PC-9 (cell line): ENCODE measurements at regions not wholly inside any gene's neighbourhood (a gene's known extent, or its start where the extent isn't known, plus 50 kb on each side); places are given as distances from the start of the nearest gene placed in this dataset.

Experiments
- BruUV-seq: library from RNA; stranded (reverse); fragments of 400-500 nt; replicated peaks from 2 replicates; lab custom pipeline; 2021; lab: Mats Ljungman, UMichigan
- CTCF ChIA-PET: fragments of 300-600 bp; sonication (Branson Sonifier 250); formaldehyde crosslinking; loops from one replicate; lab custom pipeline; 2022; ENCODE audit warnings: antibody characterized with exemption; lab: Charles Lee
- POLR2A ChIA-PET: fragments of 300-600 bp; sonication (Branson Sonifier 250); formaldehyde crosslinking; loops from one replicate; lab custom pipeline; 2022; ENCODE audit warnings: antibody characterized with exemption; ENCODE audit not compliant: unreplicated experiment; lab: Charles Lee
- DNase-seq, 2 experiments: peaks; one replicate each; pipeline versions ENCODE4 v3.0.0 to v3.0.0-alpha.2; 2015 to 2022; ENCODE audit warnings: mixed read lengths in 1 of 2
- H2AFZ ChIP-seq: fragments of 200-600 bp; sonication (generic); 2 replicates; pipeline ENCODE4 v1.8.1; 2017; ENCODE audit warnings: antibody characterized with exemption
- H3F3A ChIP-seq: fragments of 200-600 bp; sonication (generic); 2 replicates; pipeline ENCODE4 v1.8.1; 2017; ENCODE audit warnings: antibody characterized with exemption, mild to moderate bottlenecking, low read depth; ENCODE audit not compliant: insufficient read depth
- H3K27ac ChIP-seq: fragments of 200-600 bp; sonication (generic); 2 replicates; pipeline ENCODE4 v1.6.1; 2016; ENCODE audit warnings: mixed run types
- H3K27me3 ChIP-seq: fragments of 200-600 bp; sonication (generic); 2 replicates; pipeline ENCODE4 v1.6.1; 2016; ENCODE audit warnings: low read depth, mixed run types; ENCODE audit not compliant: insufficient read depth
- H3K36me3 ChIP-seq: fragments of 200-600 bp; sonication (generic); 2 replicates; pipeline ENCODE4 v1.6.1; 2016; ENCODE audit warnings: low read depth, mixed run types
- H3K4me1 ChIP-seq: fragments of 200-600 bp; sonication (generic); replicated peaks from 2 replicates; pipeline ENCODE4 v1.6.1; 2016; ENCODE audit warnings: mixed run types; ENCODE audit not compliant: insufficient read depth
- H3K4me2 ChIP-seq: fragments of 200-600 bp; sonication (generic); 2 replicates; pipeline ENCODE4 v1.6.1; 2017; ENCODE audit warnings: mixed run types
- H3K4me3 ChIP-seq: fragments of 200-600 bp; sonication (generic); 2 replicates; pipeline ENCODE4 v1.6.1; 2016; ENCODE audit warnings: mixed run types
- H3K79me2 ChIP-seq: fragments of 200-600 bp; sonication (generic); 2 replicates; pipeline ENCODE4 v1.6.1; 2017; ENCODE audit warnings: low read depth, mixed run types
- H3K9me2 ChIP-seq: fragments of 200-600 bp; sonication (generic); 2 replicates; pipeline ENCODE4 v1.8.1; 2017; ENCODE audit warnings: mild to moderate bottlenecking; ENCODE audit not compliant: insufficient read depth
- H3K9me3 ChIP-seq: fragments of 200-600 bp; sonication (generic); 2 replicates; pipeline ENCODE4 v1.8.1; 2016; ENCODE audit warnings: low read depth; ENCODE audit not compliant: insufficient read depth
- H4K20me1 ChIP-seq: fragments of 200-600 bp; sonication (generic); 2 replicates; pipeline ENCODE4 v1.8.1; 2017; ENCODE audit not compliant: insufficient read depth
- EZH2 ChIP-seq: fragments of 200-600 bp; sonication (generic); IDR thresholded peaks from 2 replicates; pipeline ENCODE4 v1.8.0; 2017; ENCODE audit warnings: antibody characterized with exemption, low read depth
- intact Hi-C: fragments of 100-400 bp; cut with micrococcal nuclease; formaldehyde crosslinking; loops from one replicate; pipeline ENCODE4 v1.10.0; 2022; ENCODE audit not compliant: unreplicated experiment
- TF ChIP-seq, protein P1 (sequence below): fragments of 200-600 bp; sonication (generic); conservative IDR thresholded peaks from 2 replicates; pipeline ENCODE4 v1.6.1; 2017; ENCODE audit warnings: mixed run types, antibody characterized with exemption, mild to moderate bottlenecking, moderate library complexity

DNA sequence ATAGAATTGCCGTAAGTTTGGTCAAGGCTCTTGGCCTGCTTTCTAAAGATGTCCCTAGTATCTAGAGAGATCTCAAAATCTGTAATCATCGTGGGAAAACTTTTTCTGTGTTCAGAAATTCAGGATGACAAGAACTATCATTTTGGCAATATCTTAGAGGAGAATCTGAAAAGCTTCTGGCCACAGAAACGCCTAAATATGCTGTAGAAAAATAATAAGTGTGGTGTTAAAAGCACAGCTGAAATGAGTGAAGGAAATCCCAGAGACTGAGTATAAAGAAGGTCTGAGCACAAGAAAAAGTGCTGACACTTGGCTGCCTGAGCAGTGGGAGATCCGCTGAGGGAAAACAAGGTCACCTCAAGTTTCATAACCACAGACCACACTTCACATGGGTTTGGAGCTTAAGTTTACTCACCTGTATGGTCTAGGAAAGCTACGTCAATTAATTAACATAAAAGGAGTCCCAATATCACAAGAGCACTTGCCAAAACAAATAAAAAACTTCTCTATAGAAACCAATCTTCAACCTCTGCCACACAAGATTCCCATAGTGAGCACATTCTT, 235.2 kb upstream of the IRF2BP2 start:
- H3K36me3 ChIP-seq, result 0 out of 2 replicates have a peak, but pooled peaks cover 36% of the 10 kb centered on the region
- H3K4me2 ChIP-seq, result no peak overlapping the region
- H3K79me2 ChIP-seq, result 0 out of 2 replicates have a peak, but pooled peaks cover 4% of the 10 kb centered on the region
- H4K20me1 ChIP-seq, result no peaks in the 10 kb centered on the region
- H3K27ac ChIP-seq, result no peak overlapping the region
- H3K27me3 ChIP-seq, result no peaks in the 10 kb centered on the region
- H3K4me3 ChIP-seq, result no peak overlapping the region
- no peaks in the 10 kb centered on the region for H3K9me2 ChIP-seq
- TF ChIP-seq EZH2, result no peak
- TF ChIP-seq, protein P1, sequence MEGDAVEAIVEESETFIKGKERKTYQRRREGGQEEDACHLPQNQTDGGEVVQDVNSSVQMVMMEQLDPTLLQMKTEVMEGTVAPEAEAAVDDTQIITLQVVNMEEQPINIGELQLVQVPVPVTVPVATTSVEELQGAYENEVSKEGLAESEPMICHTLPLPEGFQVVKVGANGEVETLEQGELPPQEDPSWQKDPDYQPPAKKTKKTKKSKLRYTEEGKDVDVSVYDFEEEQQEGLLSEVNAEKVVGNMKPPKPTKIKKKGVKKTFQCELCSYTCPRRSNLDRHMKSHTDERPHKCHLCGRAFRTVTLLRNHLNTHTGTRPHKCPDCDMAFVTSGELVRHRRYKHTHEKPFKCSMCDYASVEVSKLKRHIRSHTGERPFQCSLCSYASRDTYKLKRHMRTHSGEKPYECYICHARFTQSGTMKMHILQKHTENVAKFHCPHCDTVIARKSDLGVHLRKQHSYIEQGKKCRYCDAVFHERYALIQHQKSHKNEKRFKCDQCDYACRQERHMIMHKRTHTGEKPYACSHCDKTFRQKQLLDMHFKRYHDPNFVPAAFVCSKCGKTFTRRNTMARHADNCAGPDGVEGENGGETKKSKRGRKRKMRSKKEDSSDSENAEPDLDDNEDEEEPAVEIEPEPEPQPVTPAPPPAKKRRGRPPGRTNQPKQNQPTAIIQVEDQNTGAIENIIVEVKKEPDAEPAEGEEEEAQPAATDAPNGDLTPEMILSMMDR, result no peak
- H2AFZ ChIP-seq, result no peak overlapping the region
- H3K4me1 ChIP-seq, result peaks cover 23% of the 10 kb centered on the region; the same call in 1 of the 2 replicates
- peaks cover 48% of the 10 kb centered on the region; the same call in 1 of the 2 replicates for H3F3A ChIP-seq
- BruUV-seq, result no TSS peak
- intact Hi-C loops, result no loop called here
- POLR2A ChIA-PET, result no interaction called here
- peak in 1 of 2 experiments; percentile 23 for DNase-seq
- CTCF ChIA-PET, result no interaction called here
- H3K9me3 ChIP-seq, result peaks cover 5% of the 10 kb centered on the region; the same call in 1 of the 2 replicates

DNA sequence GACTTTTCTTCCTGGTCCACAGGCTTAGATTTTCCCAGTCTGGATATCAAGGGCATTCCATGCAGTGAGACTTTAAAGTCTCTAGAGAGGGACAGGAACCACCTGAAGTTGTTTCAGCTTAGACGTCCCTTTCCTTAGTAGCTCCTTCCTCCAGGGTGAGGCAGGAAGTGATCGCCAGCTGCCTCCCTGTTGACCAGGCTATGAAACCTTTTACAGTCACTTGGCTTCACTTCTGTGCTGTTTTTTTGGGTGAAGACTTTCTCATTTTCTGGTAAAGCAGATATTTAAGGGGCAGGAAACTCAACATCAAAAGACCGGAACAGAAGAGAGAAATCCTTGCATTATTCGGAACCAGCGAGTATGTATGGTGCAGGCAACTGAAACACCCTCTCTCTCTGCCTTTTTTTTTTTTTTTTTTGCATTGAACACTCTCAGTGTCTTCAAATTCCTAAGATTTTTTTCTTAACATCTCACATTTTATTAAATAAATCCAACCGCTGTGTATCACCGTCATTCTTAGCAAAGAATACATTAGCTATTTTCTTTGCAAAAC, 234.6 kb upstream of the IRF2BP2 start:
- CTCF ChIA-PET, result interaction anchor here (0.7 kb wide), 1 partner anchor 245 kb away, joined by 3 read pairs; no protein-coding TSS in a partner anchor
- DNase-seq, result no peak
- H3K27ac ChIP-seq, result no peak overlapping the region
- no peak overlapping the region for H3K4me3 ChIP-seq
- peaks cover 29% of the 10 kb centered on the region; the same call in 1 of the 2 replicates for H3K4me1 ChIP-seq
- no peaks in the 10 kb centered on the region for H3K27me3 ChIP-seq
- no peaks in the 10 kb centered on the region for H3K9me2 ChIP-seq
- H2AFZ ChIP-seq, result no peak overlapping the region
- 0 out of 2 replicates have a peak, but pooled peaks cover 4% of the 10 kb centered on the region for H3K79me2 ChIP-seq
- no TSS peak for BruUV-seq
- H3K9me3 ChIP-seq, result peaks cover 5% of the 10 kb centered on the region; the same call in 1 of the 2 replicates
- H3F3A ChIP-seq, result peaks cover 44% of the 10 kb centered on the region; the same call in 1 of the 2 replicates
- intact Hi-C loops, result no loop called here
- H4K20me1 ChIP-seq, result no peaks in the 10 kb centered on the region
- POLR2A ChIA-PET, result interaction anchor here (0.6 kb wide), 1 partner anchor 311 kb away, joined by 5 read pairs; no protein-coding TSS in a partner anchor
- H3K36me3 ChIP-seq, result 0 out of 2 replicates have a peak, but pooled peaks cover 30% of the 10 kb centered on the region
- TF ChIP-seq, protein P1, result no peak
- TF ChIP-seq EZH2, result no peak
- H3K4me2 ChIP-seq, result no peak overlapping the region

DNA sequence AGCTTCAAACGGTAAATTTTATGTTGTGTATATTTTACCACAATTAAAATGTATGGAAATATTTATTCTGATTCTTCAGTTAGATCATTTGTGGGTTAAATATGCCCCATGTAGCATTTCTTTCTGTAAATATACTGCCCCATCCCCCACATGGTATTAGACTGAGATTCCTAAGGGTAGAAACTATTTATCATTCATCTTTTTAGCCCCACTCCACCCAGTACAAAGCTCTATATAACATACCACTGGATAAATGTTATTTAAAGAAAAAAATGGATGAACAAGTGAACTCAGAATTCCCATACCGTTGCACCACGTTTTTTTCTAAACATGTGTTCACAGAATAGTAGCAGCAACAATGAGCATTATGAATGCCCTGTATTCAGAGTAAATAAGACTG, 234.0 kb upstream of the IRF2BP2 start:
- Histone ChIP-seq H3K4me2 (no peak overlapping the region), H3K9me3 (peaks cover 5% of the 10 kb centered on the region; the same call in 1 of the 2 replicates), H3K79me2 (0 out of 2 replicates have a peak, but pooled peaks cover 4% of the 10 kb centered on the region), H2AFZ (no peak overlapping the region), H3K27me3 (no peaks in the 10 kb centered on the region), H3K27ac (no peak overlapping the region), H3K9me2 (no peaks in the 10 kb centered on the region), H3K4me1 (peaks cover 32% of the 10 kb centered on the region; the same call in 1 of the 2 replicates), H3K36me3 (0 out of 2 replicates have a peak, but pooled peaks cover 27% of the 10 kb centered on the region), H3F3A (peaks cover 39% of the 10 kb centered on the region; the same call in 1 of the 2 replicates), H4K20me1 (no peaks in the 10 kb centered on the region), H3K4me3 (no peak overlapping the region)
- no TSS peak for BruUV-seq
- no peak for DNase-seq
- intact Hi-C loops, result no loop called here
- CTCF ChIA-PET, result interaction anchor here (0.7 kb wide), 1 partner anchor 245 kb away, joined by 3 read pairs; no protein-coding TSS in a partner anchor
- no peak for TF ChIP-seq EZH2
- TF ChIP-seq, protein P1, result no peak
- POLR2A ChIA-PET, result interaction anchor here (0.6 kb wide), 1 partner anchor 310 kb away, joined by 5 read pairs; no protein-coding TSS in a partner anchor
